HG03565 (cell line): ENCODE measurements at regions not wholly inside any gene's neighbourhood (a gene's known extent, or its start where the extent isn't known, plus 50 kb on each side); places are given as distances from the start of the nearest gene placed in this dataset.
"Not testable (repeated sequence)": the region's sequence is repeated elsewhere in the genome, so short reads cannot be mapped to it uniquely, and the experiment has no call there.

Experiments used
- ATAC-seq: cut with Tn5 transposase; IDR thresholded peaks from one replicate; pipeline ENCODE4 v1.9.1; 2021; ENCODE audit warnings: mild to moderate bottlenecking, moderate library complexity; ENCODE audit not compliant: unreplicated experiment

DNA sequence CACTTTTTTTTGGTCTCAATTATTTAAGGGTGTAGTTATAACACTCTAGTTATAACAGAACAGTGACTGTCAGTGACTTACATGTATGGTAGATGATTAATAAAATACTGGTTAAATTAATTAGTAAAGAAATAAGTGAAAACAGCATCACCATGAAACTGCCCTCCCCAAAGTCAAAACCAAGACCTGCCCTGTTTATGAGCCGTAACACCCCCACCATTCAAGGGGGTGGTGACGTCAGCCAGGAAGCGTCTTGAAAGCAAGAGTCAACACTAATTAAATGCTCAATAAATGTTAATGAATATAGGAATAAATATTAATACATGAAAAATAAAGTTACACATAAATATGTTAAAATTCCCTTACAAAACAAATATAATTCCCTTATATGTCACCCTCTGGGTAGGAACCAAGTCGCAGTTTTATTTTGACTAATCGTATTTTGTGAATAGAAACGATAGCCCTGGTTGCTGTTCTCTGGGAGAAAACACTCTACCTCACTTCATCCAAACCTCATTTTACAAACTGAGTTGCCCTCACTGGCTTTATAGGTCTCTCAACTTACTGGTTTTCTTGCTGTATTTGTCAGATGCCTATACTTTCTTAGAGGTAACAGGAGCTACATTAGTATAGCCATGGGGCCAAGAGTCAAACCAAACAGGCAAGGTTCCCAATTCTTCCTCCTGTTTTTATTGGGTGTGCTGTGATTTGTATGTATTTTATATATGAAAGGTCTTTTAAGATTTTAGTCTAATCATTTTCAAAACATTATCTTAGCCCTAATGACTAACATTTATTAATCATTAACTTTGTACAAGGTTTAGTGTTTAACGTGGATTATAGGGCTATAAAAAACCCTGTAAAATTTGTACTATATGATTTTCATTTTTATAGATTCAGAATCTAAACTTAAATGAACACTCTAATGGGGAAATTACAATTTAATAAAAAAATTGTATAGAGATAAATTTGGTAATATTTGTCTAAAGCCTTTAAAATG is 227.9 kb upstream of the IRAK1BP1 start:
- ATAC-seq, result no peak

- ATAC-seq, result not testable (repeated sequence)
These were observed 223.4 kb upstream of the IRAK1BP1 start for GRCh38 chr6:78643976-78644375.

- not testable (repeated sequence) for ATAC-seq
These were observed 220.6 kb upstream of the IRAK1BP1 start for GRCh38 chr6:78646542-78647415.

DNA sequence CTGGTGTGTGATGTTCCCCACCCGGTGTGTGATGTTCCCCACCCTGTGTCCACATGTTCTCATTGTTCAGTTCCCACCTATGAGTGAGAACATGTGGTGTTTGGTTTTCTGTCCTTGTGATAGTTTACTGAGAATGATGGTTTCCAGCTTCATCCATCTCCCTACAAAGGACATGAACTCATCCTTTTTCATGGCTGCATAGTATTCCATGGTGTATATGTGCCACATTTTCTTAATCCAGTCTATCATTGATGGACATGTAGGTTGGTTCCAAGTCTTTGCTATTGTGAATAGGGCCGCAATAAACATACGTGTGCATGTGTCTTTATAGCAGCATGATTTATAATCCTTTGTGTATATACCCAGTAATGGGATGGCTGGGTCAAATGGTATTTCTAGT is 201.5 kb upstream of the IRAK1BP1 start:
- ATAC-seq, result not testable (repeated sequence)

DNA sequence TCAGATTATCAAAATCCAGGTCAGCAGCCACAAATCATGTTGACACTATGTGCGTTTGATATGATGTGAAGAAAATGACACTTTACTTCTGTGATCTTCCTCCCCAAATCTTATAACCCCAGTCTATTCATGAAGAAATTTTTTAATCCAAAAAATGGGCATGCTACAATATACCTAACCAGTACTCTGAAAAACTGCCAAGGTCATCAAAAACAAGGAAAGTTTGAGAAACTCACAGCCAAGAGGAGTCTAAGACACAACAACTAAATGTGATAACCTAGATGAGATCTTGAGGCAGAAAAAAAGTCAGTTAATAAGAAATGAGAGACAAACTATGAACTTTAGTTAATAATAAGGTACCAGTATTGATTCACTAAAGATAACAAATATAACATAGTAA is 200.6 kb upstream of the IRAK1BP1 start:
- ATAC-seq, result no peak

DNA sequence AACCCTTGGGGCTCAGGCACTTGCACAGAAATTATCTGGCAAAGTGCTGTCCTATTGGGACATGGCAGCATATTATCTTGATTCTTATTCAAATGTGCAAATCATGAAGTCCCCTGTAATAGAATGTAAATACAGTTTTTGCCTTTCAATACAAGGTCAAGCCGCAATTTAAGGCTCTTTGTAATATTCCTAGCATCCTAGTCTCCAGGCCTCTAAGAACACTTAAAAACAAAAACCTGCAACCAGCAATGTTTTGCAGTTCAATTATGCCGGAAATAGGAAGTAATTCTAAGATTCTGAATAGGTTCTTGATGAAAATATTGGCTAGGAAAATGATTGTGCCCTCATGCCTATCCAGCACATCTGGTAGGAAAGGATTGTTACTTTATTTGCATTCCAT is 197.2 kb upstream of the IRAK1BP1 start:
- no peak for ATAC-seq

GRCh38 chr6:78670802-78671201 is 196.5 kb upstream of the IRAK1BP1 start:
- ATAC-seq, result no peak

- not testable (repeated sequence) for ATAC-seq
These were observed 191.0 kb upstream of the IRAK1BP1 start for GRCh38 chr6:78676069-78677007.

GRCh38 chr6:78688668-78689067 is 178.7 kb upstream of the IRAK1BP1 start:
- no peak for ATAC-seq

GRCh38 chr6:78693835-78694234 is 173.5 kb upstream of the IRAK1BP1 start:
- no peak for ATAC-seq

GRCh38 chr6:78694628-78695027 is 172.7 kb upstream of the IRAK1BP1 start:
- ATAC-seq, result not testable (repeated sequence)

- ATAC-seq, result no peak
These were observed 166.4 kb upstream of the IRAK1BP1 start for GRCh38 chr6:78700991-78701390.

DNA sequence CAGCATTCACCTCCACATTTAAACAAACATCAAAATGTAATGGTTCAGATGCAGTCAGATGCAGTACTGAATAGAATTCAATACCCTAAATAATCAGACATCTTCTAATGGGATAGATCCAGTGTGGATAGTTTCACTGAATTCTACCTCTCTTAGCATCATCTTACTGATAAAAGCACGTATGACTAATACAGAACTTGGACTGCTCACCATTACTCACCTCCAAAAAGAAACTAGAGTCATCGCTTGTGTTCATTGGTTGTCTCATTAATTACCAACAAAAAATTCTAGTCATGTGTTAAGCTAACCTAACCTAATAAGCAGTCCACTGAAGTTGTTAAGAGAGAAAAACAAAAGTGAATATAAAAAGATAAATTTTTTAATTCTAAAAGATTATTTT is 165.9 kb upstream of the IRAK1BP1 start:
- ATAC-seq, result no peak

- no peak for ATAC-seq
These were observed 158.3 kb upstream of the IRAK1BP1 start for GRCh38 chr6:78709021-78709420.

- no peak for ATAC-seq
These were observed 153.8 kb upstream of the IRAK1BP1 start for GRCh38 chr6:78713564-78713963.

DNA sequence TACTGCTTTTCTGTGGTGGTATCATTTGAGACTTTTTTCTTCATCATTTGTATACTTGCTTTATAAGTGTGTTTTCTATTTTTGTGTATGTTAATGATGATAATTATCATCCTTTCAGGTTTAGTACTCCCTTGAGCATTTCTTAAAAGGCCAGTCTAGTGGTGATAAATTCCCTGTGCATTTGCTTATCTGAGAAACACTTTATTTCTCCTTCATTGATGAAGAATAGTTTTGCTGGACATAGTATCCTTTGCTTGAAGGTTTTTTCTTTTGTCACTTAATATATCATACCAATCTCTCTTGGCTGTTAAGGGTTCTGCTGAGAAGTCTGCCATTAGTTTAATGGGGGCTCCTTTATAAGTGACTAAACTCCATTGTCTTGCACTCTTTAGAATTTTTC is 123.2 kb upstream of the IRAK1BP1 start:
- ATAC-seq, result no peak

- no peak for ATAC-seq
These were observed 120.9 kb upstream of the IRAK1BP1 start for GRCh38 chr6:78746457-78746856.

DNA sequence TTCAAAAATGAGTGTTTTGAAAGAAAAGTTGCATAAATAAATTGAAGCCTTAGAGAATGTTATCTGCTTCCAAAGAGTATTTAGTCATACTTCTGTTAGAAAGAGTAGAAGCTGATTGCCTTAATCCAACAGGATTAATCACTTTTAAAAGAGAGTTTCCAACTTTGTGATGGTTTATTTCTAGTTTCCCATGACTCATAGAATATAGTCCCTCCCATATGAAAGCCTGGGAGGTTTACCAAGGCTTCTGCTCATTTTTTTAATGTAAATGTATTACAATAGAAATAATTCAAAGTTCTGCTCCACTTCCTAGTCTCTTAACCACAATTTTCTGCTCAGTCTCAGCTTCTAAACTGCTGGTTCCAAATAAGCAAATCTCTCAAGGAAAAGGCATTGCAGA is 118.0 kb upstream of the IRAK1BP1 start:
- ATAC-seq, result no peak

- not testable (repeated sequence) for ATAC-seq
These were observed 109.0 kb upstream of the IRAK1BP1 start for GRCh38 chr6:78758297-78758798.

- ATAC-seq, result no peak
These were observed 99.1 kb upstream of the IRAK1BP1 start for GRCh38 chr6:78768271-78768670.
